Heart right ventricle (tissue), 16 donors: ENCODE measurements at regions not wholly inside any gene's neighbourhood (a gene's known extent, or its start where the extent isn't known, plus 50 kb on each side); places are given as distances from the start of the nearest gene placed in this dataset.
"Not testable (repeated sequence)": the region's sequence is repeated elsewhere in the genome, so short reads cannot be mapped to it uniquely, and the experiment has no call there.

Experiments
- ATAC-seq, 8 donors: fragments of 200-7000 bp; cut with Tn5 transposase; one replicate each; pipeline ENCODE4 v1.9.1; 2020; ENCODE audit warnings: mild to moderate bottlenecking in 8 of 8, moderate library complexity in 8 of 8, moderate number of reproducible peaks in 1 of 8
- DNase-seq, 2 donors: peaks; one replicate each; pipeline ENCODE4 v3.0.0-alpha.2; 2020
- H3K27ac ChIP-seq, 10 donors: fragments of 200-600 bp; sonication (generic) in 2 of 10; one replicate each; pipeline versions ENCODE4 v1.5.0 to v1.8.0; 2020 to 2022; ENCODE audit warnings: mild to moderate bottlenecking in 3 of 10
- H3K27me3 ChIP-seq, 7 donors: fragments of 200-600 bp; one replicate each; pipeline ENCODE4 v1.8.0; 2021 to 2022; ENCODE audit warnings: mild to moderate bottlenecking in 2 of 7
- H3K36me3 ChIP-seq, 9 donors: fragments of 200-600 bp; sonication (generic) in 1 of 9; one replicate each; pipeline versions ENCODE4 v1.5.0 to v1.8.0; 2020 to 2022; ENCODE audit warnings: mild to moderate bottlenecking in 2 of 9
- H3K4me1 ChIP-seq, 9 donors: fragments of 200-600 bp; sonication (generic) in 1 of 9; one replicate each; pipeline versions ENCODE4 v1.5.0 to v1.8.0; 2020 to 2022; ENCODE audit warnings: mild to moderate bottlenecking in 4 of 9
- H3K4me3 ChIP-seq, 10 donors: fragments of 200-600 bp; sonication (generic) in 2 of 10; one replicate each; pipeline versions ENCODE4 v1.5.0 to v1.8.0; 2020 to 2022; ENCODE audit warnings: mild to moderate bottlenecking in 7 of 10, moderate library complexity in 2 of 10
- H3K9me3 ChIP-seq, 11 donors: fragments of 200-600 bp in 10 of 11; sonication (generic) in 2 of 11; one replicate each; pipeline versions ENCODE4 v1.5.0 to v1.8.0; 2013 to 2022; ENCODE audit warnings: mild to moderate bottlenecking in 2 of 11, control low read depth in 1 of 11, moderate library complexity in 1 of 11
- WGBS, 2 donors: extraction: QIAGEN DNeasy Blood & Tissue Kit; methylation state at CpG; one replicate each; pipeline ENCODE4 v1.1.7; 2013; ENCODE audit warnings: inconsistent platforms in 1 of 2; 5-methylcytosine and 5-hydroxymethylcytosine counted together
- intact Hi-C, 10 donors: fragments of 100-400 bp; cut with DNase I; formaldehyde crosslinking; loops; one replicate each; pipeline versions ENCODE4 v1.11.1 to v1.14.2; 2022
- TF ChIP-seq, protein P1 (sequence below), 9 donors: fragments of 200-600 bp; sonication (generic) in 2 of 9; IDR thresholded peaks; one replicate each; pipeline versions ENCODE4 v1.5.0 to v1.8.0; 2021 to 2022; ENCODE audit warnings: antibody characterized with exemption in 9 of 9, mild to moderate bottlenecking in 5 of 9, moderate library complexity in 1 of 9
- donor health status: Arrhythmogenic right ventricular cardiomyopathy.
- donor health status: ischemic (EF 13 %, LVEDD 7.1; RV severe dilation, severe dysfunction).
- donor health status: healthy with polysubstance abuse.
- donor health status: DM: no; HTN: yes; CAD: no.
- donor health status: DM: no; HTN: no; CAD: no.
- donor health status: ischemic (EF 25% LVEDD 6.9; RV normal size, moderate dysfunction).
- donor health status: ischemic (EF 25% LVEDD 5.7; RV mildly dilated, moderate dysfunction).
- donor health status: healthy.
- donor health status: DM: yes; HTN: yes; CAD: no.
- donor health status: Ischemic cardiomyopathy.
- donor health status: ischemic (EF 35%, LVEDD 5.7; RV mildly dilated, moderate dysfunction).
- donor health status: nonischemic (EF 11% LVEDD 7.7; RV severe dilation, severe dysfunction).
- donor health status: DM: yes; HTN: yes; CAD: no.
- donor health status: PGD.
- donor health status: ischemic (EF 29% LVEDD 5.4; RV normal size, mild dysfunction).
- donor health status: nonischemic (EF 23%, LVEDD 6.1; RV moderate dilation, normal function).

DNA sequence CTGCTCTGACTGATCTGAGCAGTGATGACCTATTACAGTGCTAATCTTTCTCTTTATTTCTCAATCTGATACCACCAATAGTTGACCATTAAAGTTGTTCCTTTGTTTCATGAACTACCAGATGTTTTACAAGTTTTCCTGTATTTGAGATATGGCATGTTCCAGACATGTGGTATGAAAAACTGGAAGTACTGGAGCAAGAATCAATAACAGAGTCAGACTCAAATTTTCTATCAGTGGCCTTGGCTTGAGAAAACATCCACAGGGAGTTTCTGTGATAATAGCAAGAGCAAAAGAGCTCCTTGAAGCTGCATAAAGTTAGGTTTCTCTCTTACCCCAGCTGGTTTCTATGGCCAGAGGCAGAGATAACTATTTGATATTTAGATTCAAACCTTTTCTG is 469.0 kb upstream of the STEAP1 start:
- ATAC-seq (no peak), DNase-seq (no peak)
- Histone ChIP-seq H3K9me3 (peaks cover 0 to 13% (median 0%) of the 10 kb centered on the region in 11 donors), H3K36me3 (no peaks in the 10 kb centered on the region), H3K27ac (no peak overlapping the region), H3K27me3 (no peaks in the 10 kb centered on the region), H3K4me1 (no peaks in the 10 kb centered on the region), H3K4me3 (no peak overlapping the region)
- TF ChIP-seq, protein P1, sequence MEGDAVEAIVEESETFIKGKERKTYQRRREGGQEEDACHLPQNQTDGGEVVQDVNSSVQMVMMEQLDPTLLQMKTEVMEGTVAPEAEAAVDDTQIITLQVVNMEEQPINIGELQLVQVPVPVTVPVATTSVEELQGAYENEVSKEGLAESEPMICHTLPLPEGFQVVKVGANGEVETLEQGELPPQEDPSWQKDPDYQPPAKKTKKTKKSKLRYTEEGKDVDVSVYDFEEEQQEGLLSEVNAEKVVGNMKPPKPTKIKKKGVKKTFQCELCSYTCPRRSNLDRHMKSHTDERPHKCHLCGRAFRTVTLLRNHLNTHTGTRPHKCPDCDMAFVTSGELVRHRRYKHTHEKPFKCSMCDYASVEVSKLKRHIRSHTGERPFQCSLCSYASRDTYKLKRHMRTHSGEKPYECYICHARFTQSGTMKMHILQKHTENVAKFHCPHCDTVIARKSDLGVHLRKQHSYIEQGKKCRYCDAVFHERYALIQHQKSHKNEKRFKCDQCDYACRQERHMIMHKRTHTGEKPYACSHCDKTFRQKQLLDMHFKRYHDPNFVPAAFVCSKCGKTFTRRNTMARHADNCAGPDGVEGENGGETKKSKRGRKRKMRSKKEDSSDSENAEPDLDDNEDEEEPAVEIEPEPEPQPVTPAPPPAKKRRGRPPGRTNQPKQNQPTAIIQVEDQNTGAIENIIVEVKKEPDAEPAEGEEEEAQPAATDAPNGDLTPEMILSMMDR (IDR thresholded peaks at IDR 0.05) = no peak
- intact Hi-C loops = no loop called here

DNA sequence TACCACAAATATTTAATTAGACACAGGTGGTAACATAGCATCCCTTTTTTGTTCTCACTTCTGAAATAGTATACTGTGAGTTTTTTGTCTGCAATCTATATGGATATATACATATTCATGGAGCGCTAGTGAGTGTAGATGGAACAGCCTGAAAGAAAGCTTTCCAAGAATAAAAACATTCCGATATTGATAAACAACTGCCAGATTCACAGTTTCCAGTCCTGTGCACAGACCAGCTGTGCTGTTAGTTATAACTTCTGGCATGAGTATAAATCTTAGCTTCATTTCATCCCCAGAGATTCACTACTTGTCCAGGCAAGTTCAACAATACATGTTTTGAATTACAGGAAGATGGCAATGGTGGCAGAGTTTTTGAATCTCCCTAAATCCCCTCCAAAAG is 467.1 kb upstream of the STEAP1 start:
- H3K27ac ChIP-seq = no peak overlapping the region
- H3K4me1 ChIP-seq = no peaks in the 10 kb centered on the region
- 60 to 73% methylated on average over 2 of the region's 2 CpGs for WGBS, 2 donors
- H3K27me3 ChIP-seq = no peaks in the 10 kb centered on the region
- ATAC-seq (no peak), DNase-seq (no peak)
- H3K9me3 ChIP-seq = peaks cover 0 to 11% (median 0%) of the 10 kb centered on the region in 11 donors
- no peak overlapping the region for H3K4me3 ChIP-seq
- intact Hi-C loops = no loop called here
- H3K36me3 ChIP-seq = no peaks in the 10 kb centered on the region
- TF ChIP-seq, protein P1 (IDR thresholded peaks at IDR 0.05) = no peak

DNA sequence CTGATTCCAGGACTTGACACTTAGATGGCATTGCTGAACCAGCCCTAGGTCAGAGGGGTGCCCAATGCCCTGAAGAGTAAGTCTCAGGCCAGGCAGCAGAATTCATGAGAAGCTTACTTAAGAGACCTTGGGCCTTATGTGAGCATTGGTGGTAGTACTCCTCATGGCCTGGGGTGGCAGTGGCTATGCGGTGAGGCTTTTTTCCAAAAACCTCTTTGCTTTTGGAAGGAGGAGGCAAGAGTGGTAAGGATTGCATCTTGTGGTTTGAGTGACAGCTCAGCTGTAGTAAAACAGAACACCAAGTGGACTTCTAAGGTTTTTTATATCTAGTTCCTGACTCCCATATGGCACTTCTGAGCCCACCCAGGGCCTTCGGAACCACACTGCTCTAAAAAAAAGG is 459.0 kb upstream of the STEAP1 start:
- Histone ChIP-seq H3K9me3 (peaks cover 0 to 56% (median 4%) of the 10 kb centered on the region in 11 donors), H3K27ac (no peak overlapping the region), H3K4me3 (no peak overlapping the region), H3K4me1 (no peaks in the 10 kb centered on the region), H3K36me3 (no peaks in the 10 kb centered on the region), H3K27me3 (no peaks in the 10 kb centered on the region)
- DNase-seq (no peak), ATAC-seq (no peak)
- TF ChIP-seq, protein P1 (IDR thresholded peaks at IDR 0.05) = no peak
- 86 to 92% methylated on average over 2 of the region's 2 CpGs for WGBS, 2 donors
- intact Hi-C loops = no loop called here

DNA sequence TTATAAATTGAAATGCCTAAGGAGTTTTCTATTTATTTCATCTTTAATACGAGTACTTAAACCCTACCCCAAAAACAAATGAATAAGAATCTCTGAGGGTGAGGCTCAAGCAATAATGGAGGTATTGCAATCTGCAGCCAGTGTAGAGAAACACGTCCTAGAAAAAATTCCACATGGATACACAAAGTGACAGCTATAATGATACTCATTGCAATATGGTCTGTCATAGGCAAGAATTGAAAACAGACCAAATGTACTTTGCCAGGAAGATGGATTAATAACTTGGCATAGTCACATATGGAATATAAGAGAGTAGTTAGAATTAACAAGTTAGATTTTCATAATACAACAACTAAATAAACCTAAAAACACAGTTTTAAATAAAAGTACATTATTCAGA is 440.1 kb upstream of the STEAP1 start:
- DNase-seq (no peak), ATAC-seq (no peak)
- Histone ChIP-seq H3K27me3 (no peaks in the 10 kb centered on the region), H3K4me1 (no peaks in the 10 kb centered on the region), H3K9me3 (no peaks in the 10 kb centered on the region), H3K4me3 (no peak overlapping the region), H3K27ac (no peak overlapping the region), H3K36me3 (no peaks in the 10 kb centered on the region)
- TF ChIP-seq, protein P1 (IDR thresholded peaks at IDR 0.05) = no peak
- intact Hi-C loops = no loop called here
- WGBS, 2 donors = 73 to 78% methylated on average over 2 of the region's 2 CpGs

DNA sequence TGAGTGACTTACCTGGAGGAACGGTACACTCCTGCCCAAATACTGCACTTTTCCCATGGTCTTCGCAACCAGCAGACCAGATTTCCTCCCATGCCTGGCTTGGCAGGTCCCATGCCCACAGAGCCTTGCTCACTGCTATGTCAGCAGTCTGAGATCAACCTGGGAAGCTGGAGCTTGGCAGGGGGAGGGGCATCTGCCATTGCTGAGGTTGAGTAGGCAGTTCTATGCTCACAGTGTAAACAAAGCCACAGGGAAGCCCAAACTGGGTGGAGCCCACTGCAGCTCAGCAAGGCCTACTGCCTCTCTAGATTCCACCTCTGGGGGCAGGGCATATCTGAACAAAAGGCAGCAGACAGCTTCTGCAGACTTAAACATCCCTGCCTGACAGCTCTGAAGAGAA is 435.3 kb upstream of the STEAP1 start:
- H3K4me1 ChIP-seq, H3K27me3 ChIP-seq, intact Hi-C loops, ATAC-seq, H3K4me3 ChIP-seq, DNase-seq, H3K36me3 ChIP-seq, H3K27ac ChIP-seq, H3K9me3 ChIP-seq: not testable (repeated sequence)
- 92 to 97% methylated on average over 2 of the region's 2 CpGs for WGBS, 2 donors
